Urinary bladder (tissue), 3 donors: ENCODE measurements at regions not wholly inside any gene's neighbourhood (a gene's known extent, or its start where the extent isn't known, plus 50 kb on each side); places are given as distances from the start of the nearest gene placed in this dataset.

Experiments
- DNase-seq: peaks from one replicate; pipeline ENCODE4 v3.0.0-alpha.2; 2015; ENCODE audit errors: extremely low spot score
- H3K27ac ChIP-seq: one replicate; pipeline ENCODE4 v1.5.1; 2013; ENCODE audit warnings: low read depth, mild to moderate bottlenecking, moderate library complexity
- H3K36me3 ChIP-seq: one replicate; pipeline ENCODE4 v1.6.1; 2013; ENCODE audit warnings: mild to moderate bottlenecking, moderate library complexity; ENCODE audit not compliant: insufficient read depth
- H3K4me1 ChIP-seq: one replicate; pipeline ENCODE4 v1.6.1; 2013; ENCODE audit warnings: mild to moderate bottlenecking, moderate library complexity; ENCODE audit not compliant: insufficient read depth
- H3K4me3 ChIP-seq: one replicate; pipeline ENCODE4 v1.5.1; 2013; ENCODE audit warnings: low read depth, low read length
- WGBS: extraction: QIAGEN DNeasy Blood & Tissue Kit; methylation state at CpG from one replicate; pipeline ENCODE4 v1.1.7; 2013; 5-methylcytosine and 5-hydroxymethylcytosine counted together
- donor health status: healthy with polysubstance abuse.
- donor health status: healthy.

- no peak for DNase-seq
- Histone ChIP-seq H3K36me3 (no peaks in the 10 kb centered on the region), H3K27ac (no peak overlapping the region), H3K4me1 (no peaks in the 10 kb centered on the region), H3K4me3 (no peak overlapping the region)
- WGBS = 87% methylated on average over 4 of the region's 4 CpGs
Measured at GRCh38 chrX:39582976-39583375, 514.8 kb downstream of the BCOR start.

- H3K27ac ChIP-seq = no peak overlapping the region
- 83% methylated on average over 3 of the region's 3 CpGs for WGBS
- no peaks in the 10 kb centered on the region for H3K36me3 ChIP-seq
- no peak overlapping the region for H3K4me3 ChIP-seq
- DNase-seq = no peak
- H3K4me1 ChIP-seq = no peaks in the 10 kb centered on the region
Measured at GRCh38 chrX:39585808-39586207, 511.9 kb downstream of the BCOR start.

- WGBS = 88% methylated on average over 4 of the region's 4 CpGs
- H3K4me3 ChIP-seq = no peak overlapping the region
- no peak for DNase-seq
- H3K27ac ChIP-seq = no peak overlapping the region
- no peaks in the 10 kb centered on the region for H3K36me3 ChIP-seq
- no peaks in the 10 kb centered on the region for H3K4me1 ChIP-seq
Measured at GRCh38 chrX:39586359-39586758, 511.4 kb downstream of the BCOR start.

- WGBS = 90% methylated on average over 3 of the region's 3 CpGs
- Histone ChIP-seq H3K27ac (no peak overlapping the region), H3K36me3 (no peaks in the 10 kb centered on the region), H3K4me1 (no peaks in the 10 kb centered on the region), H3K4me3 (no peak overlapping the region)
- DNase-seq = no peak
Measured at GRCh38 chrX:39591099-39591498, 506.7 kb downstream of the BCOR start.

GRCh38 chrX:39592776-39593175, 505.0 kb downstream of the BCOR start:
- Histone ChIP-seq H3K4me3 (no peak overlapping the region), H3K27ac (no peak overlapping the region), H3K36me3 (no peaks in the 10 kb centered on the region), H3K4me1 (no peaks in the 10 kb centered on the region)
- no peak for DNase-seq

- Histone ChIP-seq H3K4me3 (no peak overlapping the region), H3K4me1 (no peaks in the 10 kb centered on the region), H3K36me3 (no peaks in the 10 kb centered on the region), H3K27ac (no peak overlapping the region)
- 57% methylated on average over 1 of the region's 1 CpG for WGBS
- no peak for DNase-seq
Measured at GRCh38 chrX:39595977-39596376, 501.8 kb downstream of the BCOR start.

- Histone ChIP-seq H3K36me3 (no peaks in the 10 kb centered on the region), H3K4me3 (no peak overlapping the region), H3K27ac (no peak overlapping the region)
Measured at GRCh38 chrX:39596437-39596836, 501.3 kb downstream of the BCOR start.

GRCh38 chrX:39599339-39599738, 498.4 kb downstream of the BCOR start:
- DNase-seq = no peak
- Histone ChIP-seq H3K4me3 (no peak overlapping the region), H3K4me1 (no peaks in the 10 kb centered on the region), H3K27ac (no peak overlapping the region), H3K36me3 (no peaks in the 10 kb centered on the region)
- WGBS = 97% methylated on average over 6 of the region's 6 CpGs

More at GRCh38 chrX:39596437-39596836, 501.3 kb downstream of the BCOR start:
- no peaks in the 10 kb centered on the region for H3K4me1 ChIP-seq
- no peak for DNase-seq

- WGBS = 93% methylated on average over 6 of the region's 6 CpGs
- Histone ChIP-seq H3K4me1 (no peaks in the 10 kb centered on the region), H3K4me3 (no peak overlapping the region), H3K27ac (no peak overlapping the region), H3K36me3 (no peaks in the 10 kb centered on the region)
- no peak for DNase-seq
Measured at GRCh38 chrX:39600222-39600621, 497.5 kb downstream of the BCOR start.

GRCh38 chrX:39601231-39602177, 496.3 kb downstream of the BCOR start:
- DNase-seq = no peak
- Histone ChIP-seq H3K4me1 (no peaks in the 10 kb centered on the region), H3K27ac (no peak overlapping the region), H3K4me3 (no peak overlapping the region), H3K36me3 (no peaks in the 10 kb centered on the region)
- WGBS = 67% methylated on average over 18 of the region's 19 CpGs

GRCh38 chrX:39602195-39602594, 495.6 kb downstream of the BCOR start:
- Histone ChIP-seq H3K27ac (no peak overlapping the region), H3K4me1 (no peaks in the 10 kb centered on the region), H3K4me3 (no peak overlapping the region), H3K36me3 (no peaks in the 10 kb centered on the region)
- DNase-seq = no peak
- 92% methylated on average over 4 of the region's 4 CpGs for WGBS

- Histone ChIP-seq H3K4me3 (no peak overlapping the region), H3K4me1 (no peaks in the 10 kb centered on the region), H3K36me3 (no peaks in the 10 kb centered on the region), H3K27ac (no peak overlapping the region)
- 31% methylated on average over 4 of the region's 4 CpGs for WGBS
- no peak for DNase-seq
Measured at GRCh38 chrX:39603230-39603629, 494.5 kb downstream of the BCOR start.

GRCh38 chrX:39605183-39605582, 492.6 kb downstream of the BCOR start:
- WGBS = 74% methylated on average over 3 of the region's 3 CpGs
- no peaks in the 10 kb centered on the region for H3K4me1 ChIP-seq
- no peaks in the 10 kb centered on the region for H3K36me3 ChIP-seq
- DNase-seq = no peak
- H3K27ac ChIP-seq = no peak overlapping the region
- no peak overlapping the region for H3K4me3 ChIP-seq

GRCh38 chrX:39605866-39606265, 491.9 kb downstream of the BCOR start:
- no peaks in the 10 kb centered on the region for H3K4me1 ChIP-seq
- no peaks in the 10 kb centered on the region for H3K36me3 ChIP-seq
- no peak overlapping the region for H3K4me3 ChIP-seq
- H3K27ac ChIP-seq = no peak overlapping the region
- DNase-seq = no peak
- 100% methylated on average over 2 of the region's 2 CpGs for WGBS
